HL-60 (cell line): ENCODE measurements at regions not wholly inside any gene's neighbourhood (a gene's known extent, or its start where the extent isn't known, plus 50 kb on each side); places are given as distances from the start of the nearest gene placed in this dataset.

Source experiments
- DNase-seq, 2 experiments: peaks; one replicate each; pipeline ENCODE4 v3.0.0-alpha.2; 2010 to 2020; ENCODE audit warnings: low read depth in 1 of 2, low spot score in 1 of 2
- H3K27ac ChIP-seq: fragments of 250-450 bp; sonication (Bioruptor Pico); replicated peaks from 2 replicates; pipeline ENCODE4 v1.5.1; 2020; ENCODE audit warnings: mild to moderate bottlenecking, moderate library complexity
- H3K27me3 ChIP-seq: fragments of 250-450 bp; sonication (Bioruptor Pico); 2 replicates; pipeline ENCODE4 v1.5.1; 2021; ENCODE audit warnings: mild to moderate bottlenecking, moderate library complexity; ENCODE audit not compliant: insufficient read depth, poor library complexity, severe bottlenecking
- H3K4me3 ChIP-seq: replicated peaks from 2 replicates; pipeline ENCODE4 v1.5.1; 2011; ENCODE audit warnings: mild to moderate bottlenecking, control low read depth, low read length; ENCODE audit not compliant: insufficient read depth
- GABPA ChIP-seq: IDR thresholded peaks from 2 replicates; pipeline ENCODE4 v1.6.1; 2012; ENCODE audit warnings: low read depth
- POLR2AphosphoS5 ChIP-seq: IDR thresholded peaks from 2 replicates; pipeline ENCODE4 v1.6.1; 2012; ENCODE audit warnings: low read depth
- SPI1 ChIP-seq: IDR thresholded peaks from 2 replicates; pipeline ENCODE4 v1.6.1; 2012; ENCODE audit warnings: low read depth, mild to moderate bottlenecking, borderline replicate concordance
- TF ChIP-seq, protein P1 (sequence below): IDR thresholded peaks from 2 replicates; pipeline ENCODE4 v1.6.1; 2012; ENCODE audit warnings: low read depth; ENCODE audit not compliant: insufficient replicate concordance
- TF ChIP-seq, protein P2 (sequence below): IDR thresholded peaks from one replicate; pipeline ENCODE4 v1.5.1; 2011; ENCODE audit warnings: low read length, control low read depth, inconsistent platforms; ENCODE audit not compliant: insufficient read depth

DNA sequence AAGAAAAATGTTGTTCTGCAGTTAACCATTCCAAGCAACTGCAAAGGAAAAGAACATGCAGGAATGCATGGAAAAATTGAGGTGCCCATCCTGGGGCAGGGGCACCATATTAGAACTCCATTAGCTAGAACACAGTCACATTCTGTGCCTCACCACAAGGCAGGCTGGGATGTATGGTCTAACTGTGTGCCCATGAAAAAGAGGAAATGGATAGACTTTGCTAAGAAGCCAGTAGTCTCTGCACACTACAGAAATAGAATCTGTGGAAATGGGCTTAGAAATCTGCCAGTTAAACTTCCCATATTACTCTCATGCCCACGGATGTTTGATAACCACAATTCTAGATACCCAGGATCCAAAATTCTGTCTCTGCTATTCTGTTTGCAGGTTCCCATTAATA is 423.8 kb upstream of the SMARCA2 start:
- TF ChIP-seq SPI1: peak; percentile 65; the same call in 1 of the 2 replicates
- TF ChIP-seq, protein P1, sequence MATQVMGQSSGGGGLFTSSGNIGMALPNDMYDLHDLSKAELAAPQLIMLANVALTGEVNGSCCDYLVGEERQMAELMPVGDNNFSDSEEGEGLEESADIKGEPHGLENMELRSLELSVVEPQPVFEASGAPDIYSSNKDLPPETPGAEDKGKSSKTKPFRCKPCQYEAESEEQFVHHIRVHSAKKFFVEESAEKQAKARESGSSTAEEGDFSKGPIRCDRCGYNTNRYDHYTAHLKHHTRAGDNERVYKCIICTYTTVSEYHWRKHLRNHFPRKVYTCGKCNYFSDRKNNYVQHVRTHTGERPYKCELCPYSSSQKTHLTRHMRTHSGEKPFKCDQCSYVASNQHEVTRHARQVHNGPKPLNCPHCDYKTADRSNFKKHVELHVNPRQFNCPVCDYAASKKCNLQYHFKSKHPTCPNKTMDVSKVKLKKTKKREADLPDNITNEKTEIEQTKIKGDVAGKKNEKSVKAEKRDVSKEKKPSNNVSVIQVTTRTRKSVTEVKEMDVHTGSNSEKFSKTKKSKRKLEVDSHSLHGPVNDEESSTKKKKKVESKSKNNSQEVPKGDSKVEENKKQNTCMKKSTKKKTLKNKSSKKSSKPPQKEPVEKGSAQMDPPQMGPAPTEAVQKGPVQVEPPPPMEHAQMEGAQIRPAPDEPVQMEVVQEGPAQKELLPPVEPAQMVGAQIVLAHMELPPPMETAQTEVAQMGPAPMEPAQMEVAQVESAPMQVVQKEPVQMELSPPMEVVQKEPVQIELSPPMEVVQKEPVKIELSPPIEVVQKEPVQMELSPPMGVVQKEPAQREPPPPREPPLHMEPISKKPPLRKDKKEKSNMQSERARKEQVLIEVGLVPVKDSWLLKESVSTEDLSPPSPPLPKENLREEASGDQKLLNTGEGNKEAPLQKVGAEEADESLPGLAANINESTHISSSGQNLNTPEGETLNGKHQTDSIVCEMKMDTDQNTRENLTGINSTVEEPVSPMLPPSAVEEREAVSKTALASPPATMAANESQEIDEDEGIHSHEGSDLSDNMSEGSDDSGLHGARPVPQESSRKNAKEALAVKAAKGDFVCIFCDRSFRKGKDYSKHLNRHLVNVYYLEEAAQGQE: no peak
- Histone ChIP-seq H3K4me3 (no peak overlapping the region), H3K27ac (no peak overlapping the region), H3K27me3 (no peaks in the 10 kb centered on the region)
- DNase-seq: no peak

DNA sequence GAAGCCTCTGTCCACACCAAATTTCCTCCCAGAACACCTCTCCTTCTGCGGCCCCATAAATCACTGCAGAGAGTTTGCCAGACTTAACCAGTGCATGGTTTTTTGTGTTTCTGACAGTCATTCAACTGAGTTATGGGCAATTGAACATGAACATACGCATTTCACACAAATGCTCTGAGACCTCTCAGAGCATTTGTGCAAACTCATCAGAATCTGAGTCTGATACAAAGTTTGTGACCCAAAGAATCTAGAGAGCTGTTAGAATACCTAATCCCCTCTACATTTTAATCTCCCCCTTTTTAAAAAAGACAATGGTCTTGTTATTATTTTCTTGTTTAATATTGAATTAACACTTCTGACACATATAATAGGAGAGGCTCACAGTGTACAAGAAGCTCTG is 416.9 kb upstream of the SMARCA2 start:
- Histone ChIP-seq H3K27me3 (peaks cover 5% of the 10 kb centered on the region), H3K4me3 (no peak overlapping the region), H3K27ac (no peak overlapping the region)
- no peak for DNase-seq
- TF ChIP-seq, protein P1: no peak
- TF ChIP-seq SPI1: no peak
- TF ChIP-seq, protein P2, sequence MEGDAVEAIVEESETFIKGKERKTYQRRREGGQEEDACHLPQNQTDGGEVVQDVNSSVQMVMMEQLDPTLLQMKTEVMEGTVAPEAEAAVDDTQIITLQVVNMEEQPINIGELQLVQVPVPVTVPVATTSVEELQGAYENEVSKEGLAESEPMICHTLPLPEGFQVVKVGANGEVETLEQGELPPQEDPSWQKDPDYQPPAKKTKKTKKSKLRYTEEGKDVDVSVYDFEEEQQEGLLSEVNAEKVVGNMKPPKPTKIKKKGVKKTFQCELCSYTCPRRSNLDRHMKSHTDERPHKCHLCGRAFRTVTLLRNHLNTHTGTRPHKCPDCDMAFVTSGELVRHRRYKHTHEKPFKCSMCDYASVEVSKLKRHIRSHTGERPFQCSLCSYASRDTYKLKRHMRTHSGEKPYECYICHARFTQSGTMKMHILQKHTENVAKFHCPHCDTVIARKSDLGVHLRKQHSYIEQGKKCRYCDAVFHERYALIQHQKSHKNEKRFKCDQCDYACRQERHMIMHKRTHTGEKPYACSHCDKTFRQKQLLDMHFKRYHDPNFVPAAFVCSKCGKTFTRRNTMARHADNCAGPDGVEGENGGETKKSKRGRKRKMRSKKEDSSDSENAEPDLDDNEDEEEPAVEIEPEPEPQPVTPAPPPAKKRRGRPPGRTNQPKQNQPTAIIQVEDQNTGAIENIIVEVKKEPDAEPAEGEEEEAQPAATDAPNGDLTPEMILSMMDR: no peak
- TF ChIP-seq POLR2AphosphoS5: no peak
- TF ChIP-seq GABPA: no peak

DNA sequence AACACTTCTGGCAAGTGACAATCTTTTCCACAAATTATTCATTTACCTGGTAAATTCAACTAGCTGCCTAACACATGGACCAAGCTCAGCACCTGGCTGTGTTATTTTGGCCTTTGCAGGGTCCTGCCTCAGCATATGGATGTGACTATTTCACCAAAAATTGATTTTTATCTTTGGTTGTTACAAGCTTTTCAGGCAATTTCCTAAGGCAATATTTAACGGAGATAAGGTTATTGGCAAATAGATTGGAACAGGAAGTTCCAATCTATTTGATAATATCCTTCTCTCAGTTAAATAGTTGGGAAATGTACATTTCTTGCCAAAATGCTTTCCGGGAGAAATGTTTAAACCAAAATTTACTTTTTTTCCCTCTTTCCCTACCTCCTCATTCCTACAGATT is 415.2 kb upstream of the SMARCA2 start:
- DNase-seq: no peak
- Histone ChIP-seq H3K4me3 (no peak overlapping the region), H3K27me3 (peaks cover 5% of the 10 kb centered on the region), H3K27ac (no peak overlapping the region)
- TF ChIP-seq, protein P1: no peak
- TF ChIP-seq GABPA (no peak), SPI1 (no peak), POLR2AphosphoS5 (no peak)
- TF ChIP-seq, protein P2: no peak
